WTC11 (cell line): ENCODE measurements at regions not wholly inside any gene's neighbourhood (a gene's known extent, or its start where the extent isn't known, plus 50 kb on each side); places are given as distances from the start of the nearest gene placed in this dataset.

Experiments used
- ATAC-seq: fragments of 200-7000 bp; cut with Tn5 transposase; 2 replicates; pipeline ENCODE4 v1.10.0; 2021; ENCODE audit warnings: mild to moderate bottlenecking, moderate library complexity
- CTCF ChIA-PET: fragments of 300-600 bp; sonication (Branson Sonifier 250); formaldehyde crosslinking; loops from one replicate; lab custom pipeline; 2021; ENCODE audit warnings: antibody characterized with exemption; lab: Charles Lee
- POLR2A ChIA-PET: fragments of 350-600 bp; sonication (Branson Sonifier 250); formaldehyde crosslinking; loops from one replicate; lab custom pipeline; 2021; ENCODE audit warnings: antibody characterized with exemption; lab: Charles Lee
- DNase-seq: peaks from one replicate; pipeline ENCODE4 v3.0.0; 2021; ENCODE audit warnings: low spot score
- H3K27ac Mint-ChIP-seq: 2 replicates; pipeline ENCODE4 v1.8.0; 2021; ENCODE audit warnings: mixed read lengths
- H3K27me3 Mint-ChIP-seq: 2 replicates; pipeline ENCODE4 v1.8.0; 2021; ENCODE audit warnings: low read depth, mild to moderate bottlenecking, moderate library complexity, mixed read lengths
- H3K36me3 Mint-ChIP-seq: 2 replicates; pipeline ENCODE4 v1.8.0; 2021; ENCODE audit warnings: mixed read lengths
- H3K4me1 Mint-ChIP-seq: 2 replicates; pipeline ENCODE4 v1.8.0; 2022; ENCODE audit warnings: mixed read lengths
- H3K4me3 Mint-ChIP-seq: 2 replicates; pipeline ENCODE4 v1.8.0; 2021; ENCODE audit warnings: mild to moderate bottlenecking, moderate library complexity, mixed read lengths
- H3K9me3 Mint-ChIP-seq: 2 replicates; pipeline ENCODE4 v1.8.0; 2021; ENCODE audit warnings: mixed read lengths
- ATF1 ChIP-seq: sonication (generic); formaldehyde crosslinking; IDR thresholded peaks from 2 replicates; pipeline ENCODE4 v1.8.1; 2023; ENCODE audit warnings: mild to moderate bottlenecking, moderate library complexity, missing genetic modification reagents
- CREM ChIP-seq: sonication (generic); formaldehyde crosslinking; IDR thresholded peaks from 2 replicates; pipeline ENCODE4 v1.8.1; 2022; ENCODE audit warnings: mild to moderate bottlenecking, missing genetic modification reagents, moderate library complexity
- ELF4 ChIP-seq: sonication (generic); formaldehyde crosslinking; IDR thresholded peaks from 2 replicates; pipeline ENCODE4 v1.8.1; 2022; ENCODE audit warnings: low read depth, mild to moderate bottlenecking, moderate library complexity, missing genetic modification reagents
- ETV6 ChIP-seq: sonication (generic); formaldehyde crosslinking; IDR thresholded peaks from 2 replicates; pipeline ENCODE4 v1.8.1; 2022; ENCODE audit warnings: mild to moderate bottlenecking, missing genetic modification reagents
- GABPB1 ChIP-seq: sonication (generic); formaldehyde crosslinking; IDR thresholded peaks from 2 replicates; pipeline ENCODE4 v1.8.1; 2023; ENCODE audit warnings: mild to moderate bottlenecking, missing genetic modification reagents
- IRF2 ChIP-seq: sonication (generic); formaldehyde crosslinking; IDR thresholded peaks from 2 replicates; pipeline ENCODE4 v1.8.0; 2022; ENCODE audit warnings: low read depth, missing genetic modification reagents, borderline replicate concordance
- RELA ChIP-seq: sonication (generic); formaldehyde crosslinking; IDR thresholded peaks from 2 replicates; pipeline ENCODE4 v1.8.1; 2022; ENCODE audit warnings: missing genetic modification reagents, mild to moderate bottlenecking, borderline replicate concordance
- SMAD4 ChIP-seq: sonication (generic); formaldehyde crosslinking; IDR thresholded peaks from 2 replicates; pipeline ENCODE4 v1.8.0; 2022; ENCODE audit warnings: mild to moderate bottlenecking, missing genetic modification reagents
- TCF7 ChIP-seq: sonication (generic); formaldehyde crosslinking; IDR thresholded peaks from 2 replicates; pipeline ENCODE4 v1.8.0; 2022; ENCODE audit warnings: mild to moderate bottlenecking, low read depth, missing genetic modification reagents, moderate library complexity
- TEAD1 ChIP-seq: sonication (generic); formaldehyde crosslinking; IDR thresholded peaks from 2 replicates; pipeline ENCODE4 v1.8.0; 2022; ENCODE audit warnings: mild to moderate bottlenecking, missing genetic modification reagents
- ZBTB21 ChIP-seq: sonication (generic); formaldehyde crosslinking; IDR thresholded peaks from 2 replicates; pipeline ENCODE4 v1.8.1; 2023; ENCODE audit warnings: mild to moderate bottlenecking, missing genetic modification reagents, borderline replicate concordance
- ZNF138 ChIP-seq: sonication (generic); formaldehyde crosslinking; conservative IDR thresholded peaks from 2 replicates; pipeline ENCODE4 v1.8.1; 2022; ENCODE audit warnings: mild to moderate bottlenecking, moderate library complexity, missing genetic modification reagents
- TF ChIP-seq, protein P1 (sequence below): sonication (generic); formaldehyde crosslinking; IDR thresholded peaks from 2 replicates; pipeline ENCODE4 v1.8.1; 2023; ENCODE audit warnings: mild to moderate bottlenecking, moderate library complexity, missing genetic modification reagents
- TF ChIP-seq, protein P2 (sequence below): sonication (generic); formaldehyde crosslinking; IDR thresholded peaks from 2 replicates; pipeline ENCODE4 v1.8.1; 2023; ENCODE audit warnings: mild to moderate bottlenecking, missing genetic modification reagents
- TF ChIP-seq, protein P3 (sequence below): sonication (generic); formaldehyde crosslinking; IDR thresholded peaks from 2 replicates; pipeline ENCODE4 v1.8.1; 2023; ENCODE audit warnings: mild to moderate bottlenecking, missing genetic modification reagents
- TF ChIP-seq, protein P4 (sequence below): fragments of 200-600 bp; IDR thresholded peaks from 2 replicates; pipeline ENCODE4 v1.8.0; 2022; ENCODE audit warnings: antibody characterized with exemption
- TF ChIP-seq, protein P5 (sequence below): sonication (generic); formaldehyde crosslinking; conservative IDR thresholded peaks from 2 replicates; pipeline ENCODE4 v1.8.1; 2023; ENCODE audit warnings: mild to moderate bottlenecking, low read depth, missing genetic modification reagents, moderate library complexity
- TF ChIP-seq, protein P6 (sequence below): fragments of 250-450 bp; sonication (Bioruptor Pico); IDR thresholded peaks from 2 replicates; pipeline ENCODE4 v1.9.0; 2021; ENCODE audit warnings: mild to moderate bottlenecking
- TF ChIP-seq, protein P7 (sequence below): fragments of 250-450 bp; sonication (Bioruptor Pico); IDR thresholded peaks from 2 replicates; pipeline ENCODE4 v1.8.0; 2021; ENCODE audit warnings: mild to moderate bottlenecking

DNA sequence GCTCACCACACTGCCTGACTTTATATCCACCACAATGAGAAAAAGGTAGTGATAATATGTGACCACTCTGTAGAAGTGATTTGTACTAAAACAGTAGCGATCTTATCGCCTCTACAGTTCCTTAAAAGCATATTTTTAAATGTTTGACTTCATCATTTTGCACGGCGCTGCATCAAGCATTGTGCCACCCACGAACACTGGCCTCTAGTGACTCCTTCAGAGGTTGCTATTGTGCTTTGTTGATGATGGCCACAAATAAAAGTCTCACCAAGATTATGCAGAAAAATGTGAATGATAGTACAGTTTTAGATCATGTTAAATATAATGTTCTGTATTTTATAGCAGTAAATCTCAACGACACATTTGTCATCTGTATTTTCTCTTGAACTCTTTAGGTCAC is 186.5 kb upstream of the NCAM2 start:
- CTCF ChIA-PET, result no interaction called here
- ATAC-seq (no peak), DNase-seq (no peak)
- Mint-ChIP-seq H3K4me3 (no peak overlapping the region), H3K36me3 (no peaks in the 10 kb centered on the region), H3K4me1 (no peaks in the 10 kb centered on the region), H3K9me3 (no peaks in the 10 kb centered on the region), H3K27me3 (no peaks in the 10 kb centered on the region; the same call in 1 of the 2 replicates), H3K27ac (no peak overlapping the region)
- TF ChIP-seq GABPB1 (CRISPR knock-in tag), result no peak
- TF ChIP-seq, protein P1, sequence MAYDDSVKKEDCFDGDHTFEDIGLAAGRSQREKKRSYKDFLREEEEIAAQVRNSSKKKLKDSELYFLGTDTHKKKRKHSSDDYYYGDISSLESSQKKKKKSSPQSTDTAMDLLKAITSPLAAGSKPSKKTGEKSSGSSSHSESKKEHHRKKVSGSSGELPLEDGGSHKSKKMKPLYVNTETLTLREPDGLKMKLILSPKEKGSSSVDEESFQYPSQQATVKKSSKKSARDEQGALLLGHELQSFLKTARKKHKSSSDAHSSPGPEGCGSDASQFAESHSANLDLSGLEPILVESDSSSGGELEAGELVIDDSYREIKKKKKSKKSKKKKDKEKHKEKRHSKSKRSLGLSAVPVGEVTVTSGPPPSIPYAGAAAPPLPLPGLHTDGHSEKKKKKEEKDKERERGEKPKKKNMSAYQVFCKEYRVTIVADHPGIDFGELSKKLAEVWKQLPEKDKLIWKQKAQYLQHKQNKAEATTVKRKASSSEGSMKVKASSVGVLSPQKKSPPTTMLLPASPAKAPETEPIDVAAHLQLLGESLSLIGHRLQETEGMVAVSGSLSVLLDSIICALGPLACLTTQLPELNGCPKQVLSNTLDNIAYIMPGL (CRISPR knock-in tag), result no peak
- TF ChIP-seq, protein P2, sequence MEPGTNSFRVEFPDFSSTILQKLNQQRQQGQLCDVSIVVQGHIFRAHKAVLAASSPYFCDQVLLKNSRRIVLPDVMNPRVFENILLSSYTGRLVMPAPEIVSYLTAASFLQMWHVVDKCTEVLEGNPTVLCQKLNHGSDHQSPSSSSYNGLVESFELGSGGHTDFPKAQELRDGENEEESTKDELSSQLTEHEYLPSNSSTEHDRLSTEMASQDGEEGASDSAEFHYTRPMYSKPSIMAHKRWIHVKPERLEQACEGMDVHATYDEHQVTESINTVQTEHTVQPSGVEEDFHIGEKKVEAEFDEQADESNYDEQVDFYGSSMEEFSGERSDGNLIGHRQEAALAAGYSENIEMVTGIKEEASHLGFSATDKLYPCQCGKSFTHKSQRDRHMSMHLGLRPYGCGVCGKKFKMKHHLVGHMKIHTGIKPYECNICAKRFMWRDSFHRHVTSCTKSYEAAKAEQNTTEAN (CRISPR knock-in tag), result no peak
- TF ChIP-seq, protein P3, sequence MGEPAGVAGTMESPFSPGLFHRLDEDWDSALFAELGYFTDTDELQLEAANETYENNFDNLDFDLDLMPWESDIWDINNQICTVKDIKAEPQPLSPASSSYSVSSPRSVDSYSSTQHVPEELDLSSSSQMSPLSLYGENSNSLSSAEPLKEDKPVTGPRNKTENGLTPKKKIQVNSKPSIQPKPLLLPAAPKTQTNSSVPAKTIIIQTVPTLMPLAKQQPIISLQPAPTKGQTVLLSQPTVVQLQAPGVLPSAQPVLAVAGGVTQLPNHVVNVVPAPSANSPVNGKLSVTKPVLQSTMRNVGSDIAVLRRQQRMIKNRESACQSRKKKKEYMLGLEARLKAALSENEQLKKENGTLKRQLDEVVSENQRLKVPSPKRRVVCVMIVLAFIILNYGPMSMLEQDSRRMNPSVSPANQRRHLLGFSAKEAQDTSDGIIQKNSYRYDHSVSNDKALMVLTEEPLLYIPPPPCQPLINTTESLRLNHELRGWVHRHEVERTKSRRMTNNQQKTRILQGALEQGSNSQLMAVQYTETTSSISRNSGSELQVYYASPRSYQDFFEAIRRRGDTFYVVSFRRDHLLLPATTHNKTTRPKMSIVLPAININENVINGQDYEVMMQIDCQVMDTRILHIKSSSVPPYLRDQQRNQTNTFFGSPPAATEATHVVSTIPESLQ (CRISPR knock-in tag), result no peak
- TF ChIP-seq, protein P4, sequence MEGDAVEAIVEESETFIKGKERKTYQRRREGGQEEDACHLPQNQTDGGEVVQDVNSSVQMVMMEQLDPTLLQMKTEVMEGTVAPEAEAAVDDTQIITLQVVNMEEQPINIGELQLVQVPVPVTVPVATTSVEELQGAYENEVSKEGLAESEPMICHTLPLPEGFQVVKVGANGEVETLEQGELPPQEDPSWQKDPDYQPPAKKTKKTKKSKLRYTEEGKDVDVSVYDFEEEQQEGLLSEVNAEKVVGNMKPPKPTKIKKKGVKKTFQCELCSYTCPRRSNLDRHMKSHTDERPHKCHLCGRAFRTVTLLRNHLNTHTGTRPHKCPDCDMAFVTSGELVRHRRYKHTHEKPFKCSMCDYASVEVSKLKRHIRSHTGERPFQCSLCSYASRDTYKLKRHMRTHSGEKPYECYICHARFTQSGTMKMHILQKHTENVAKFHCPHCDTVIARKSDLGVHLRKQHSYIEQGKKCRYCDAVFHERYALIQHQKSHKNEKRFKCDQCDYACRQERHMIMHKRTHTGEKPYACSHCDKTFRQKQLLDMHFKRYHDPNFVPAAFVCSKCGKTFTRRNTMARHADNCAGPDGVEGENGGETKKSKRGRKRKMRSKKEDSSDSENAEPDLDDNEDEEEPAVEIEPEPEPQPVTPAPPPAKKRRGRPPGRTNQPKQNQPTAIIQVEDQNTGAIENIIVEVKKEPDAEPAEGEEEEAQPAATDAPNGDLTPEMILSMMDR, result no peak
- POLR2A ChIA-PET, result no interaction called here

DNA sequence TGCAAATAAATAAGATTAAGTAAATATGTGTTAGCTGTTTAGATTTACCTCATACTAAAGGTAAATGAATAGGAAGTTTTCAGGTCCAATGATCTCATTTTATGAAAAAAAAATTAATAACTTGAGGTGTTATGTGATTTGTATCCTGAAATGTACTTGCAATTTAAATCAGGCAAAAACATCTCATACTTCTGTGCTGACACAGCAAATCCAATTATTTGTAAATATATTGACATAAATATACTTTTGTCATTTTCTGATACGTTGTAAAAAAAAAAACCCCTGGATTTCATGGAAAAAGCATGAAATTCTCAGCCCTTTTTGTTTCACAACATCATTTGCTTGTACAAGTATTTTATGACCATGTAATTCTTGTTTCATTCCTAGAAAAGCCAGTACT is 184.1 kb upstream of the NCAM2 start:
- peaks cover 2% of the 10 kb centered on the region; the same call in 1 of the 2 replicates for H3K36me3 Mint-ChIP-seq
- no peaks in the 10 kb centered on the region for H3K4me1 Mint-ChIP-seq
- ATAC-seq, result no peak
- POLR2A ChIA-PET, result no interaction called here
- H3K4me3 Mint-ChIP-seq, result no peak overlapping the region
- no peak for DNase-seq
- peaks cover 8% of the 10 kb centered on the region for H3K9me3 Mint-ChIP-seq
- H3K27me3 Mint-ChIP-seq, result no peaks in the 10 kb centered on the region; the same call in 1 of the 2 replicates
- CTCF ChIA-PET, result no interaction called here
- no peak overlapping the region for H3K27ac Mint-ChIP-seq
- TF ChIP-seq, protein P5, sequence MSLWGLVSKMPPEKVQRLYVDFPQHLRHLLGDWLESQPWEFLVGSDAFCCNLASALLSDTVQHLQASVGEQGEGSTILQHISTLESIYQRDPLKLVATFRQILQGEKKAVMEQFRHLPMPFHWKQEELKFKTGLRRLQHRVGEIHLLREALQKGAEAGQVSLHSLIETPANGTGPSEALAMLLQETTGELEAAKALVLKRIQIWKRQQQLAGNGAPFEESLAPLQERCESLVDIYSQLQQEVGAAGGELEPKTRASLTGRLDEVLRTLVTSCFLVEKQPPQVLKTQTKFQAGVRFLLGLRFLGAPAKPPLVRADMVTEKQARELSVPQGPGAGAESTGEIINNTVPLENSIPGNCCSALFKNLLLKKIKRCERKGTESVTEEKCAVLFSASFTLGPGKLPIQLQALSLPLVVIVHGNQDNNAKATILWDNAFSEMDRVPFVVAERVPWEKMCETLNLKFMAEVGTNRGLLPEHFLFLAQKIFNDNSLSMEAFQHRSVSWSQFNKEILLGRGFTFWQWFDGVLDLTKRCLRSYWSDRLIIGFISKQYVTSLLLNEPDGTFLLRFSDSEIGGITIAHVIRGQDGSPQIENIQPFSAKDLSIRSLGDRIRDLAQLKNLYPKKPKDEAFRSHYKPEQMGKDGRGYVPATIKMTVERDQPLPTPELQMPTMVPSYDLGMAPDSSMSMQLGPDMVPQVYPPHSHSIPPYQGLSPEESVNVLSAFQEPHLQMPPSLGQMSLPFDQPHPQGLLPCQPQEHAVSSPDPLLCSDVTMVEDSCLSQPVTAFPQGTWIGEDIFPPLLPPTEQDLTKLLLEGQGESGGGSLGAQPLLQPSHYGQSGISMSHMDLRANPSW, result no peak
- TF ChIP-seq RELA (CRISPR knock-in tag) (no peak), IRF2 (no peak), ZBTB21 (no peak), TEAD1 (CRISPR knock-in tag) (no peak), TCF7 (CRISPR knock-in tag) (no peak), ATF1 (CRISPR knock-in tag) (no peak), ZNF138 (CRISPR knock-in tag) (no peak), SMAD4 (CRISPR knock-in tag) (no peak), ETV6 (CRISPR knock-in tag) (no peak), CREM (CRISPR knock-in tag) (no peak), ELF4 (CRISPR knock-in tag) (no peak)
- TF ChIP-seq, protein P6, sequence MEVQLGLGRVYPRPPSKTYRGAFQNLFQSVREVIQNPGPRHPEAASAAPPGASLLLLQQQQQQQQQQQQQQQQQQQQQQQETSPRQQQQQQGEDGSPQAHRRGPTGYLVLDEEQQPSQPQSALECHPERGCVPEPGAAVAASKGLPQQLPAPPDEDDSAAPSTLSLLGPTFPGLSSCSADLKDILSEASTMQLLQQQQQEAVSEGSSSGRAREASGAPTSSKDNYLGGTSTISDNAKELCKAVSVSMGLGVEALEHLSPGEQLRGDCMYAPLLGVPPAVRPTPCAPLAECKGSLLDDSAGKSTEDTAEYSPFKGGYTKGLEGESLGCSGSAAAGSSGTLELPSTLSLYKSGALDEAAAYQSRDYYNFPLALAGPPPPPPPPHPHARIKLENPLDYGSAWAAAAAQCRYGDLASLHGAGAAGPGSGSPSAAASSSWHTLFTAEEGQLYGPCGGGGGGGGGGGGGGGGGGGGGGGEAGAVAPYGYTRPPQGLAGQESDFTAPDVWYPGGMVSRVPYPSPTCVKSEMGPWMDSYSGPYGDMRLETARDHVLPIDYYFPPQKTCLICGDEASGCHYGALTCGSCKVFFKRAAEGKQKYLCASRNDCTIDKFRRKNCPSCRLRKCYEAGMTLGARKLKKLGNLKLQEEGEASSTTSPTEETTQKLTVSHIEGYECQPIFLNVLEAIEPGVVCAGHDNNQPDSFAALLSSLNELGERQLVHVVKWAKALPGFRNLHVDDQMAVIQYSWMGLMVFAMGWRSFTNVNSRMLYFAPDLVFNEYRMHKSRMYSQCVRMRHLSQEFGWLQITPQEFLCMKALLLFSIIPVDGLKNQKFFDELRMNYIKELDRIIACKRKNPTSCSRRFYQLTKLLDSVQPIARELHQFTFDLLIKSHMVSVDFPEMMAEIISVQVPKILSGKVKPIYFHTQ (CRISPR knock-in tag), result no peak
- TF ChIP-seq, protein P7, sequence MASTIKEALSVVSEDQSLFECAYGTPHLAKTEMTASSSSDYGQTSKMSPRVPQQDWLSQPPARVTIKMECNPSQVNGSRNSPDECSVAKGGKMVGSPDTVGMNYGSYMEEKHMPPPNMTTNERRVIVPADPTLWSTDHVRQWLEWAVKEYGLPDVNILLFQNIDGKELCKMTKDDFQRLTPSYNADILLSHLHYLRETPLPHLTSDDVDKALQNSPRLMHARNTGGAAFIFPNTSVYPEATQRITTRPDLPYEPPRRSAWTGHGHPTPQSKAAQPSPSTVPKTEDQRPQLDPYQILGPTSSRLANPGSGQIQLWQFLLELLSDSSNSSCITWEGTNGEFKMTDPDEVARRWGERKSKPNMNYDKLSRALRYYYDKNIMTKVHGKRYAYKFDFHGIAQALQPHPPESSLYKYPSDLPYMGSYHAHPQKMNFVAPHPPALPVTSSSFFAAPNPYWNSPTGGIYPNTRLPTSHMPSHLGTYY (CRISPR knock-in tag), result no peak
